ENCODE measurements at regions not wholly inside any gene's neighbourhood (a gene's known extent, or its start where the extent isn't known, plus 50 kb on each side); places are given as distances from the start of the nearest gene placed in this dataset.

- TF ChIP-seq POLR2A (IDR thresholded peaks at IDR 0.05; ENCODE audit: low read depth, low read length) (no peak), CTCF (IDR thresholded peaks at IDR 0.05; ENCODE audit: extremely low read depth in 1 of 2, insufficient read depth in 1 of 2, low read depth in 1 of 2, low read length in 2 of 2) (no peak), EZH2 (IDR thresholded peaks at IDR 0.05; ENCODE audit: borderline replicate concordance, low read depth, low read length, severe bottlenecking) (no peak), POLR2AphosphoS5 (IDR thresholded peaks at IDR 0.05; ENCODE audit: insufficient read depth, low read depth, low read length) (no peak), MYC (IDR thresholded peaks at IDR 0.05; ENCODE audit: low read depth, low read length) (no peak), FOS (IDR thresholded peaks at IDR 0.05; ENCODE audit: borderline replicate concordance, insufficient read depth, low read length) (no peak)
- TF ChIP-seq, protein P1, sequence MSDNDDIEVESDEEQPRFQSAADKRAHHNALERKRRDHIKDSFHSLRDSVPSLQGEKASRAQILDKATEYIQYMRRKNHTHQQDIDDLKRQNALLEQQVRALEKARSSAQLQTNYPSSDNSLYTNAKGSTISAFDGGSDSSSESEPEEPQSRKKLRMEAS (IDR thresholded peaks at IDR 0.05; ENCODE audit: insufficient read depth, insufficient read length), result no peak
Observed at GRCh38 chr10:111871458-111871857, 312.1 kb downstream of the GPAM start.

Measured in endothelial cell of umbilical vein (primary cell).